NCI-H187 (cell line): ENCODE measurements at regions not wholly inside any gene's neighbourhood (a gene's known extent, or its start where the extent isn't known, plus 50 kb on each side); places are given as distances from the start of the nearest gene placed in this dataset.
"Not testable (repeated sequence)": the region's sequence is repeated elsewhere in the genome, so short reads cannot be mapped to it uniquely, and the experiment has no call there.

Experiments used
- DNase-seq, 2 experiments: peaks; one replicate each; lab custom pipeline; 2025; lab: John Stamatoyannopoulos, UW

DNA sequence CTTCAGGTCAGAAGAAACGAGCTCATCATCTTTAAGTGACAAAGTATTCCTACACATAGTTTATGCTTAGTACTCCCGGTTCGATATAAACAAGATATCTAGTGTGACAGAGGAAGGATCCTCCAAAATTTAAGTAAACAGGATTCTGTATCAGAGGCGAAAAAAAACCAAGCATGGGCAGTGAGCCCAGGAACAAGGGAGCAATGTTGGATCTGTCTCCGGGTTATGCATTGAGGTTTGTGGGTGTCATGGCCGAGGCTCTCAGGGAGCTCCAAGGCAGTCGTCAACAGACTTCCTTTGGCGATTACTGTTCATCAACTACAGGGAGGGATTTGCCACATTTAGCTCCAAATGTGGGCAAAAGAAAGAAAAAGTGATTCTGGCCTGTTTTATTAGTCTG lies 319.5 kb downstream of the CBLN4 start:
- no peak for DNase-seq

DNA sequence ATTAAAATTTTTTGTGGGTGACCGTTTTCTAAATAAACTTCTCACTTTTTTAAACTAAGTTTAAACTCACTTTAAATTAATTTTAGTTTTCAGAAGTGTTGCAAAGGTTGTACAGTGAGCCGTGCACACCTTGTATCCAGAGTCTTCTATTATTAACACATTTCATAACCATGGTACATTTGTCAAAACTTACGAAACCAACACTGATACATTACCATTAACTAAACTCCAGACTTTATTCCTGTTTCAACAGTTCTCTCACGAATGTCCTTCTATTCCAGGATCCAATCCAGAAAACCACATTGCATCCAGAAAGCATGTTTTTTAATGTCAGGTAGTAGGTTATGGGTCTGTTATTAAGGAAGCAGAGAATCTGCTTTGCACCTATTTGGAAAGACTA lies 319.9 kb downstream of the CBLN4 start:
- no peak for DNase-seq

DNA sequence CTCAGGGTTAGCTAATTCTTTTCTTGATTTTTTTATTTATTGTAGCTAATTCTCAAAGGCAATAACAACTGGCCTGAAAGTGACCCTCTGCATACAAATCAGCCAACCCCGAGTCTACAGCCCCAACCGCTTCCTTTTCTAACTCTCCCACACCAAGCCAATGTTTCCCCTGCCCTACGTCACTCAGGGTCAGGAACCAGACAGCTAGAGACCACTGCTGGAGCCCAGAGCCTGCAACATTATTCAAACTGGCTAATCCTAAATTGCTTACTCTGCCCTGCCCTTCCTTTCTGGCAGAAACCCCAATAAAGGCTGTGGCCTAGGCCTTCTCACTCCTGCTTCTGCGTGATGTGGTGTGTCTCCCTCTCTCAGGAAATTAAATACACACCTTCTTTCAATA lies 320.7 kb downstream of the CBLN4 start:
- no peak for DNase-seq

DNA sequence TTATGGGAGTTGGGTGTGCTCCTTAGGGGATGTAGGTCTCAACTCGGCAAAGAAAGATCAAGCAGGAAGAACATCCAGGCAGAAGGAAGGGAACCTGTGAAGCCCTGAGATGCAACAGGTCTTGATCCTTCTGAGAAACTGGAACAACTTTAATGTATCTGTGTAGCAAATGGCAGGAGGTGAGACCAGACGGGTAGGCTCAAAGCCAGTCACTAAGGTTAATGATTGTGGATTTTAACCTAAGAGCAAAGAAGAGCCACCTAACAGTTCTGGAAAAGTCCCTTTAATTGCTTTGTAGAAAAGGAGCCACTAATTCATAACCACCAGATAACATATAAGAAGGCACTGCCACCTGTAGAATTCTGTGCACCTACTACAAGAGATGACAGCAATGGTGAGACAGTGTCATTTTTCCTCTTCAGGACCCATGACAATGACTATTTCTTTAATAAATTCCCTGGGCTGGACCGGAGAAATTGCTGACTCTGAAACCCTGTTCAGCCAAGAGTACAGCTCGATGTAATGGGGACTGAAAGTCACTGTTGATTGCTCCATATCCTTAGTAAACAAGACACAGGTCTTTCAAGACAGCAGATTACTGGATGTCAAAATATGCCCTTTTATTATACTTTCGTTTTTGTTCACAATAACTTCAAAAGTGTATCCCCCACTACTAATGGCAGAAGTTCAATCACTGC lies 326.2 kb downstream of the CBLN4 start:
- no peak for DNase-seq

DNA sequence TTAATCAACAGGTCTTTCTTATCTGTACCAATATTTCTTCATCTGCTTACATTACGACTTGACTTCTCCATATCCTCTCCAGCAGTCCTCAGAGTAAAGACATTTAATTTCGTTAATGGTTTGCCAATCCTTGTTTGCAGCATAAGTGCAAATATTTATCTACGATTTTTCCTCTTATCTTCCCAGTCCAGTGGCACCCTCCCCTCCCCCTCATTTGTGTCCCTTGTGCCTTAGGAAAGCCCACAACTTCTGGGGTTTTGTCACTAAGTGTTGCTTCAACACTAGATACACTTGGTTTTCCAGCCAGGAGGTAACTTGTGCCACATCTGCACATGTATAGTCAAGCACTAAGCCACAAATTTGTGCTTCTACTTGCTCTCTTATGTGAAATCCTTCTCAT lies 327.2 kb downstream of the CBLN4 start:
- no peak for DNase-seq

DNA sequence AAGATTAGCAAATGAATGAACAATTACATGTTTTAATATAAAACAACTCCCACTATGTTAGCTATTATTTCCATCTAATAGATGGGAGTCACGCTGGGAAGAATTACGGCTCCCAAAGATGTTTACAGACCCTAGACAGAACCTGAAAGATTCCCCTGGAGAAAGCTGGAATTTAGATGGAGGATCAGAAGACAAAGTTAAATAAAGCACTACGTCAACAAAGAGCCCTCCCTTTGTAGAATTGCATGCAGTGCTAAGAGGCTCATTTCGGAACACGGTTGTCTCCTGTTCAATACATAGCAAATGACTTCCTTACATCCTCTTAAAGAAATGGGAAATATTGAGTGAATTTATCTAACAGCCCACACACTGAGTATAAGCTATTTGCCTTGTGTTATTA lies 328.3 kb downstream of the CBLN4 start:
- DNase-seq, result no peak

DNA sequence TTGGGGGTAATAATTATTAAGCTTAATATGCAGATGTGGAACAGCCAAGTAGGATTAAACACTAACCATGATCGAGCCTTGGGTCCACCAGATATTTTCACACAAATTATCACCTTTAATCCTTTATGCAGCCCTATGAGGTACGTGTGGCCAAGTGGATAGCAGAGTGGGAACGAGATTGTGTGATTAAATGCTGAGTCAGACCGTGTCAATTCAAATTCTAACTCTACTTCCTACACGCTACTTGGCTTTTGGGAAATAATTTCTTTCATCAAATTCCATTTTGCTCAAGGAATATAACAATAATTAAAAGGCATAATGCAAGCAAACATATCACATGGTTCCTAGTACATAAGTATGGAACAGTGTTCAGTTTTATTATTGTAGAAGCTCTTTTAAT lies 329.2 kb downstream of the CBLN4 start:
- no peak for DNase-seq

DNA sequence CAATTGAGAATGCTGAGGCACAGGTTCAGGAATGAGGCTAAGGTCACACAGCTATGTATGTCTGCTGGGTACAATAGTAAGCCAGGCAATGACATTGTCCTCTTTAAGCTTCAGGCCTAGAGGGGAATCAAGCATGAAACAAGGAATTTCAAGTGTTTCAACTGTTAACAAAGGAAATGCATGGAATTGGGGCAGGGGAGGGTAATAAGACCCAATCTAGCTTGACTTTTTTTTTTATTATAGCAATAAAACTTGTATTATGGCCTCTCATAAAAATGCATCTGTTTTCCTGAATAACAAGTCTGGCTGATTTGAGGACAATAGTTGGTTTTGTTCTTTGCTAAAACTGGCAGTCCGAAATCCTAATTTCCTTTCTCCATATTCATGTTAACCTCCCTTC lies 336.7 kb downstream of the CBLN4 start:
- DNase-seq, result no peak

DNA sequence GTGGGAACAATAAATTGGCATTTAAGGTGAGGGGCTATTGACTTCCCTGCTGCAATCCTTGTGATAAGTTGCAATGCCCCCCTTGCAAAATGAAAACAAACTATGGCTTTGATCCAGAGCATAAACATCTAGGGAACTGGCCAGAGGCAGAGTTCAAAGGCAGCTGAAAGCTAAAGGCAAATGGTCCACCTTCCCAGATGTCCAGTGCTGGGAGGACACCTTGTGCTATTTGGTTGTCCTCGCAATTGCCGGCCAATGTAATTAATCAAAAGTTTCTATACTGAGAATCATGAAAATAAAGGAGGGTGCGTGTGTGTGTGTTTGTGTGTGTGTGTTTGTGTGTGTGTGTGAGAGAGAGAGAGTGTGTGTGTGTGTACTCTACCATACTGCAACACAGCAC lies 337.4 kb downstream of the CBLN4 start:
- DNase-seq, result no peak

DNA sequence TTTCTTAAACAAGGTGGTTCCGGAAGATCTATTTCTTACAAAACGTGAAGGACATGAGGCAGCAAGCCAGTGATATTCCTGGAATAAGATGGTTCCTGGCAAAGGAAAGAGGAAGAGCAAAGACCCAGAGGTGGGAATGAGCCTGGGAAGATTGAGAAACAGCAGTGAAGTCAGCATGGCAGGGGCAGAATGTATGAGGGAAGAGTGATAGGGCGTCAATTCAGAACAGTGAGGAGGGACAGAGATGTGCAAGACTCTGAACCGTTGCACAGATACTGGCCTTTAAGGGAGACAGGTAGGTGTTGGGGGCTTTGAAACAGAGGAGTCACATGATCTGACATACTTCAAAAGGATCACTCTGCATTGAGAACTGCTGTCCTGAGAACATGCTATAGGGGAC lies 338.3 kb downstream of the CBLN4 start:
- DNase-seq, result no peak

DNA sequence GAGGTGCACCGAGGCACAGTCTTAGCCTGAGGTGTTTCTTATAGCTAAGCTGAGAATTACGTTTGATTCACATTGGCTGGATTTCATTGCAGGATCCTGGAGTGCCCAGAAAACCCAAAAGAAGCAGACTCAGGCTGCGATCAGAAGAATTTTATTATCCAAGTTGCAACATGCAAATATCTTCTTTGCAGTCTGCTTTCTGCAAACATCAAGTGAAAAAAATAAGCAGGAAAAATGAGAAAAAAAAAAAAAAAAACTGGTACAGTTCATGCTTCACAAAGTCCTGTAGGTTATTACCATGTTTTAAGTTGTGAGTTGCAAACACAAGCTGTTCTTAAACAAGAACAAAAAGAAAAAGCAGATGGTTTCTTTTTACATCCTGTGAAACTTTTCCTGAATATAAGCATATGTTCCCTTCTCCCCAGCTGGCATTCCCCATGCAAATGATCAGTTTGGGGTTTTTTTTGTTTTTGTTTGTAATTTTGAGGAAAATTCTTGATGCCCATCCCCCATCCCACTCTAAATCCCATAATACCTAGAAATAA lies 349.0 kb downstream of the CBLN4 start:
- DNase-seq, result no peak

DNA sequence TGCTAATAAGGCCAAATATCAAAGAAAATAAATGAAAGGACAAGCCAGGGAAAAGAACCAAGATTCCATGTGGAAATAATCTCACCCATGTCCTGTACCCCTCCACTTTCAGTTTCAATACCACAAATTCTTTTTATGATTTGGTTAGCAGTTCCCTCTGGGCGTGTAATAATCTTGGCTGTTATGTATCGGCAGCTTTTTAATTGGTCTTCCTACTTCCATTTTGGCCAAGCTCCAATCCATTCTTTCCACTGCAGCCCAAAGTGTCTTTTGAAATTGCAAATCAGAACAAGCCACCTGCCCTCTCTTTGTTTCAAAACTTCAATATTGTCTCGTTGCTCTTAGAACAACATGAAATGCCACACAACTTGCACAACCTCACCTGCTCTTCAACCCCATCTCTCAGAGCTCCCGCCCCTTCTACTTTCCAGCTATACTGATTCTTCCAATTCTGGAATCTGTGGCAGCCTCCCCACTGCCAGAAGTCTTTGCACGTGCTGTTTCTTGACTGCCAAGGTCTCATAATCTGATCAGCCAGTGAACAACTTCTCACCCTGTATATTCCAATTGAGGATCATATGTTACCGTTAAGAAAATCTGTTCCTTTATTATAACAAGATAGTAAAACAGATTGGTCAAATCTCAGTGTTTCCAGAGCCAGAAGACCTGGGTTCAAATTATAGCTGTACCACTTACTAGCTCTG lies 354.5 kb downstream of the CBLN4 start:
- no peak for DNase-seq

DNA sequence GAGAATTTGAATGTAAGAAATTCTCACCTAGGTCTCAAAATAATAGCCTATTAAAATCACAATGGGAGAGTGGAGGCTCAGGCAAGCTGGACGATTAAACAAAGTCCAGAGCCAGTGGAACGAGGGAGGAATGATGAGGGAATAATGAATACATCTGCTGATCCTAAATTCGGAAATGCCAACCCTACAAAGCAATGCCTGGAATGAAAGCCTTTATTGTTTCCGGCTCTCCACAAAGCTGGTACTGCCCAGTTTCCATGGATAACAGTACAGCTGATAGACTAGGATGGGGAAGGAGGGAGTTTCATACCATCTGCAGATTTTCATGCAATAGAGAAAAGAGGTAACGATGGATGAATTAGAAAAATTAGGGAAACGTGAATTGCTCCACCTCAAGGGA lies 356.1 kb downstream of the CBLN4 start:
- no peak for DNase-seq

DNA sequence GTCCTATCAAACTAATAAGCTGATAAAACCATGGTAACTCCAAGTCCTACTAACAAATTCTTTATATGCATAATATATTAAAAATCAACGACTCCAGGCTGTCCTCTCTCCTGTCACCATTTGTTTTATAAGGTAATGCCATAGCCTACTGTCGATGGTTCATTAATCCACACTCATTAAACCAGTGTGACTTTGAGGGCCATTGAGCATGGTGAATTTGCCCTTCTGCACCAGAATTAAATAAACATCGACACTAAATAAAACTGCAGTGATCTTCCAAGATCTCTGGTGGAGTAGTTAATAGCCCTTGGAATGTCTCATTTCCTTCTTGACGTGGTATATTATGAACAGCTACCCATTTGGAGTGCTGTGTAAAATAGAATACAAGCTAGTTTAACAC lies 358.5 kb downstream of the CBLN4 start:
- no peak for DNase-seq

DNA sequence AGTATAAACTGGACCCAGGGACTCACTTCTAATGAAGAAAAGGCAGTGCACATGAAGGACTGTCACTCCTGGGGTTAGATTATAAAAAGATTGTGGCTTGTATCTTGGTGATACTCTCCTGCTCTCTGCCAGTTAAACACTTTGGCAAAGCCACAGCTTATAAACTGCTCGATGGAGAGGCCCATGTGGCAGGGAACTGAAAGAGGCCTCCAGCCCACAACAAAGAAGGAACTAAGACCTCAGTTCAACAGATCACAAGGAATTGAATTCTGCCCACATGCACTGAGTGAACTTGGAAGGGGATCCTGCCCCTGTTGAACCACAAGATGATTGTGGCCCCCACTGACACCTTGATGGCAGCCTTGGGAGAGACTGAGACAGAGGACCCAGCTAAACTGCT lies 363.8 kb downstream of the CBLN4 start:
- no peak for DNase-seq

DNA sequence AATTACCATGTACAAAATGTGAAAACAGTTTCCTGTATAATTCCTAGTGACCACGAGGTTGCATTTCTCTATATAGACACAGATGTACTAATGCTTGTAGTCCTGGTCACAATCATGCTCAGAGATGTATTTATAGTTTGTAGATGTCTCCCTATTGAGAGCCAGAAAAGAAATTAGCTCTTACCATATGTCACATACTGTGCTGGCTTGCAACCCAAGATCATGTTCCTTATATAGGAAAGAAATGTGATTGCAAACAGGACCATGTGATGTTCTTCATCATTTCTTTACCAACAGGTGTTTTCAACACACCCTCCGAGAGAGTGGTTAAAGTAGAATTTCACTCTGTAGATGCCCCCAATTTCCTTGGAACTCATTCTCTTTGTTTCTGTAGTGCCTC lies 369.4 kb downstream of the CBLN4 start:
- no peak for DNase-seq

DNA sequence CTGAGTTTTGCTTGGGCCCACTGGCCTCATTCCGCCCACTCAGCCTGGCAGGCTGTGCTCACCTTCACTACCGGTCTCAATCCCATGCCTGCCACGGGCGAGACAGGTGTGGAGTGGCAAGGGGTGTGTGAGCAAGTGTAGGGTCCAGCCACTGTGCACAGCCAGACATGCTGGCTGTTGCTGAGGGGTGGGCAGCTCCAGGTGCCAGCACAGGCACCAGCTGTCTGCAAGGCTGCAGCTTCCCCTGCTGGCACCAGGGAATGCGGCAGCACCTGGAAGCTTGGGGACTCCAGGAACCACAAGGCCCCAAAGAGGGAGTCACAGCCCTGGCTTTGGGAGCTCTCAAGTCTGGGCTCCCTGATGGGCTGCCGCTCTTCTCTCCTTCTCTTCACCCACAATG lies 372.7 kb downstream of the CBLN4 start:
- no peak for DNase-seq

DNA sequence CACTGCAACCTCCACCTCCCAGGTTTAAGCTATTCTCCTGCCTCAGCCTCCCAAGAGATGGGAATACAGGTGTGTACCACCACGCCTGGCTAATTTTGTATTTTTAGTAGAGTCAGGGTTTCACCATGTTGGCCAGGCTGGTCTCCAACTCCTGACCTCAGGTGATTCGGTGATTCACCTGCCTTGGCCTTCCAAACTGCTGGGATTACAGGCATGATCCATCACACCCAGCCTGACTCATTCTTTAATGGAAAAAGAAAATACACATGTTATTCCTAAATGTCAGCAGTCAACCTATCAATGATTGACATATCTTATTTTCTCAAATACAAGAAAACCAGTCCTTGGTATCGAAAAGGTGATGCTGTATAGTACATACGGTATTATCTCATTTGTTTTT lies 376.2 kb downstream of the CBLN4 start:
- not testable (repeated sequence) for DNase-seq

DNA sequence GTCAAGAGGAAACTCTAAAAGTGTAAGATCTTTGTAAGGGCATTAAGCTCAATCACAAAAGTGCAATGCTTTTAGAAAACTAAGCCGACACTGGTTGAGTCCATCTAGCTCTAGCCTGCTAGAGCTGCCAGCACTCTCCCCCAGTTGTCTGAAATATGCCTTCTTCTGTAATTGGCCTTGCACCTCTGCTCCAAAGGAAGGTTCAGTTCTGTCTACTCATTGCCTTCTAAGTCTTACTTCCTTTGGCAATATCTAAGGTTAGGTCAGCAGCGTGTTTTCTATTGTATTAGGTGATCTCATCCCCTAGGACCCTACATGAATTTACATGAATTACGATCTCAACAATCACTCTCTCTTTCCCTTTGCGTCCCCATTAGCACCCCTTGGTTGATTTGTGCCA lies 378.6 kb downstream of the CBLN4 start:
- DNase-seq, result no peak

DNA sequence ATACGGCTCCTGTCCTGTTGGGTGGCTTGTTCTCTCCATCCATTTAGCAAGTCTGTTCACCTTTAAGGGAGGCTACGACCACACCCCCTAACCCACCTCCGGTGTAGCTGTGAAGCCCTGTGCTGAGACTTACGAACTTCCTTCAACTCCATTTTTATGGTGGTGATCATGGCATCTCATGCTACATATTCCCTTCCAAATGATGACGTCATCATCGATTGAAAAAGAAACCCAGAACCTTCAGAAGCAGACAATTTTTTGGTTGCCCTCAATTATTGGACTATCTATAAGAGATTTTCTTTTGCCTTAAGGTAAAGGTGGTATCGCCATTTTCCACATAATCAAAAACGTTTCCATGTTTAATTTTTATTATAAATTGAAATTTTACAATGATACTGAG lies 389.0 kb downstream of the CBLN4 start:
- DNase-seq, result no peak

DNA sequence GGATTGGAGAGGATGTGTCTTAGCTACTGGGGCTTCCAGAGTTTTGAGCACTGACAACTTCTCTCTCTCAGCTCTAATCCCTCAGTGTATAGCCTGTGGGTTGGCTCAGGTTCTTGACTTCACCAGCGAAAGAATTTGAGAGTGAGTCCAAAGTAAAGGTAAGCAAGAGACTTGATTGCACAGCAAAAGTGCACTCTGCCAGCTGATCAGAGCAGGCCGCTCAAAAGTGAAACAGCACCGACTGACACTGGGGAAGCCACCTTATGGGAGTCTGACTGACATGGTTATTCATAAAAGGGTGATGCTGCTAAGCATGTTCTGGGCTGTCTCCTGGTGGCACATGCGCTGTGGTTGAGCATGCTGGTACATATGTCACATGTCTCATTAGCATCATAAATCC lies 389.5 kb downstream of the CBLN4 start:
- DNase-seq, result no peak

DNA sequence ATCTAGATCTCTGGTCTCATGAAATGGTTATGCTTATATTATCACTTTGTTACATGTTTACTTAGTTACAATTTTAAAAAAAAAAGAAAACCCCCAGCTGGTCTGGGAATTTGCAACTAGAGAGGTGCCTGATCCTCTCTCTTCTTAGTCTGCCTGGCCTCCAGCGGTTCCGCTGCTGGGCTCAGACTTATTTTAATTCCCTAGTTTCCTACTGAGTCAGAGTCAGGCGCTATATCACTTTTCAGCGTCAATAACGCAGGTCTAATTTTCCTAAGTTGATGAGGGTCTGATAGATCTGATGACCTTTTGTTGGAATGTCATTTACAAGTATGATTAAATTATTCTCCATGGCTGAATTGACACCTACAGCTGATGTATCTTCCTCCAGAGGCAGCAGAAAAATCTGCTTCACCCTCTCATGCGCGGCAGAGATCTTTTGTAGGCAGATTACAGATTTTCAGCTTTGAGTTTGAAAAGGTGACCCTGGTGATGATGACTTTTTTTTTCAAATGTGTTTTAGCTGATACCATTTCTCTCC lies 391.0 kb downstream of the CBLN4 start:
- no peak for DNase-seq

DNA sequence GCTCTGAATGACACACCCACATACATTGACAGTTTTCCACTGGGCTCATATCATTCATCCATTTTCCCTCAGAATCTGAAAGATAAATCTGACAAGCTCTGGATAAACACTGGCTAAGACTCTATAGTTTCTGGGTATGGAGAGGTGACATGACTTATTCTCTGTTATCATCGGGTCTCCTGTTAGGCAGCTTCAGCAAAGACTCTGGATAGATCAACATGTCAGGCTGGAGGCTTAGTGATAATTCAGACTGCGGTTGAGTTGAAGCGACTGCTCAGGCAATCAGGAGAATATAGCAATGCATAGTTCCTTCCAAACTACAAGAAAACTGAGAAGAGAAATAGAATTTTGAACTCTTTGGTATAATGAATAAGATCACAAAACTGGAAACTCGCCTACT lies 394.6 kb downstream of the CBLN4 start:
- DNase-seq, result no peak

DNA sequence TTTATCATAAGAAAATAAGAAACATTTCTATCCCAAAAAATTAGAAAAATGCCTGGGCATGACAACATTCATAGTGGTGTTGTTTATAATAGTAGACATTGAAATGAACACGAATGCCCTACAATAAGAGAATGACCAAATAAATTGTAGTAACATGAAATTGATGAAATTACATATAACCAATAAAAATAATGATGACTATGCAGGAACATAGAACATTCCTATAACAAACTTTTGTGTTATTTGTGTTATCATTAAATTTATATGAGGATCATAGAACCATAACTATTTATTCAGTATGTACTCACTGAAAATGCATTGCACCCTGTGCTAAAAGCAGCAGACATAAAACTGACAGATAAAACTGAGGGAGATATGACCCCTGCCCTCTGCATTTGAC lies 399.7 kb downstream of the CBLN4 start:
- no peak for DNase-seq
